Large intestine (tissue), 3 donors: ENCODE measurements at regions not wholly inside any gene's neighbourhood (a gene's known extent, or its start where the extent isn't known, plus 50 kb on each side); places are given as distances from the start of the nearest gene placed in this dataset.

Experiments
- DNase-seq, 2 donors: peaks; one replicate each; pipeline versions ENCODE4 v3.0.0 to v3.0.0-alpha.2; 2013
- H3K27ac ChIP-seq: one replicate; pipeline ENCODE4 v1.5.1; 2013; ENCODE audit warnings: low read length
- H3K27me3 ChIP-seq: 2 replicates; pipeline ENCODE4 v1.6.1; 2013; ENCODE audit warnings: low read length; ENCODE audit not compliant: control insufficient read depth, insufficient read depth
- H3K36me3 ChIP-seq: 2 replicates; pipeline ENCODE4 v1.6.1; 2013; ENCODE audit warnings: low read length; ENCODE audit not compliant: control insufficient read depth, insufficient read depth
- H3K4me1 ChIP-seq: one replicate; pipeline ENCODE4 v1.6.1; 2013; ENCODE audit warnings: low read length; ENCODE audit not compliant: control insufficient read depth, insufficient read depth
- H3K4me3 ChIP-seq: one replicate; pipeline ENCODE4 v1.5.1; 2013; ENCODE audit warnings: low read length
- H3K9me3 ChIP-seq: one replicate; pipeline ENCODE4 v1.6.1; 2013; ENCODE audit warnings: mild to moderate bottlenecking, low read depth, low read length, moderate library complexity; ENCODE audit not compliant: control insufficient read depth
- WGBS: methylation state at CpG from one replicate; pipeline ENCODE4 v1.1.5; 2013; ENCODE audit warnings: low lambda C conversion rate; ENCODE audit not compliant: insufficient coverage; 5-methylcytosine and 5-hydroxymethylcytosine counted together

DNA sequence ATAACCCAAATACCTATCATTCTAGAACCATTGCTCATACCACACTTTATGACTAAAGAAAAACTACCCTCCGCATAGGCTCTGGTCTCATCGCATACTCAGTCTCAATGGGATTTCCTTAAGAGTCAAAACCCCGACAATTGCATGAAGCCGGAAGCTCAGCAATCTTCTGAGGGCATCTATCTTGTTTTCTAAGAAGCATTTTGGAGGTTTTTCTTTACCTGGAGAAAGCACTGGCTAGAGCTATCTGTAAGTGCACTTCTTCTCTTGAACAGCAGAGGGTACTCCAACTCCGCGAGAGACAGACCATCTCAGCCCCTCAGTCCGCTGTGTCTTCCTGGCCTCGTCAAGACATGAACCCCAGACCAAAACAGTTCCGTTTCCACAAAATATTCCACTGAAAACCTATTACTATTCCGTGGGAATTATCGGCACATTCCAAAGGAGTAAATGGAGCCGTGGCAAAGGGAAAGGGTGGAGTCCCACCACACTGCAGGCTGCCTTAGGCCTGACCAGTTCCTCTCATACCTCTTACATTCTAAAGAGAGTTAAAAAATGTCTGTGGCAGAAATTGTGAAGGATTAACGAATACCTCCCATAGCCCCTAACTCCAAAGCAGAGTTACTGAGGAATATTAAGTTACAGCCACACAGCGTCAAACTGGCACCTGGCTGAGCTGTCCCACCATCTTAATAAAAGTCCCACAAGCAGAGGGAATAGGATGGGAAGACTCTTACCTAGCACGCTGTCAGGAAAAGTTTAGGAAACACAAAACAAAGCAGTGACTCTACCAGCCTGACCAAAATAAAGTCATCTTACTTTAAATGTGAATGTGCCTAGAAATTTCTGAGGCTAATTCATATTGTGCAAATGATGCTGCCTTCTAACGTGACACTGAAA is 325.6 kb upstream of the VRK2 start:
- 89% methylated on average over 1 of the region's 16 CpGs for WGBS
- H3K4me3 ChIP-seq = no peak overlapping the region

DNA sequence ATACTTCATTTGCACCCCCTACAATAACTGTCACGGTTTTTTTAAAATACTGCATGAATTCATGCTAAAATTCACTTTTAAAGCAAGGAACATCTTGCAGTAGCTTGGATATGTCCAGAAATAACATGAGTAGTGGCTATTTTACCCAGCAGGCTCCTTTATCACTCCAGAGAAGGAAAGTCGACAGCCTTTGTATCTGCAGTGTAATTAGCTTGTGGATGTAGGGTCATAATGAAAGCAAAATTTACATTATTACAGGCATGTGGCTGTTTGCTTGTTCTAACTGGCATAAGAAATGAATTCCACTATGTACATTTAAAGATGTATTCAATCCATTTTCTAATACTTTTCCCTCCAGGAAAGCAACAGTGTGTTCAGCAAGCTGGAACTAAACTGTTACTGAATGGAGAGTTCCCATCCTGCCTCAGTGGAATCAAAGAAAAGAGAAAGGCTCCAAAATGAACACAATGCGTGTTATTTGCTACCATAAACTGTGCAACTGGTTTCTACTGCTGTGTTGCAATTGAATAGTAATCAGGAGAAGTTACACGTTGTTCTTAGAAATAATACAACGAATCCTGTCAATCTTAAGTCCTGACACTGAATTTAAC is 321.2 kb upstream of the VRK2 start:
- H3K4me3 ChIP-seq = no peak overlapping the region
- no peak overlapping the region for H3K27ac ChIP-seq
- no peaks in the 10 kb centered on the region for H3K27me3 ChIP-seq
- WGBS = 100% methylated on average over 1 of the region's 5 CpGs
- H3K4me1 ChIP-seq = no peaks in the 10 kb centered on the region
- no peaks in the 10 kb centered on the region for H3K9me3 ChIP-seq
- H3K36me3 ChIP-seq = no peaks in the 10 kb centered on the region
- no peak for DNase-seq

More for the DNA sequence above, 325.6 kb upstream of the VRK2 start:
- DNase-seq = peak; percentile 23 to 32
- no peaks in the 10 kb centered on the region for H3K4me1 ChIP-seq
- no peak overlapping the region for H3K27ac ChIP-seq
- no peaks in the 10 kb centered on the region for H3K27me3 ChIP-seq
- H3K9me3 ChIP-seq = no peaks in the 10 kb centered on the region
- H3K36me3 ChIP-seq = no peaks in the 10 kb centered on the region

DNA sequence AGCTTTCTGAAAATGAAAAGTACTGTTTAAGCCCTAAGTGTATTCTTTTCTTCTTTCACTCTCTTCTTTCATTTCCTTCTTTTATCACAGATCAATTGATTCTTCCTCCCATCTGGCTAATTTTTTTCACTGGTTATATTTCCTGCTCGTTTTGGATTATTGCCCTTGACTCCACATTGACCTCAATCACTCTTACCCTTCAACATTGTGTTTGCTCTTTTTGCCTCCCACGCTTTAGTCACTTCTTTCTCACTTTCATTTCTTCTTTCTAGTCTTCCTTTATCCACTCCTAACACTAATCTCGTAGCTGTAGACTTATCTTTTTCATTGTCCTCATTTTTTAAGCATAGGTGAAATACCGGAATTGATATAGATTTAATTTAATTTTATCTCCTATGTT is 320.3 kb upstream of the VRK2 start:
- Histone ChIP-seq H3K27me3 (no peaks in the 10 kb centered on the region), H3K4me1 (no peaks in the 10 kb centered on the region)
- WGBS = 47% methylated on average over 3 of the region's 4 CpGs

DNA sequence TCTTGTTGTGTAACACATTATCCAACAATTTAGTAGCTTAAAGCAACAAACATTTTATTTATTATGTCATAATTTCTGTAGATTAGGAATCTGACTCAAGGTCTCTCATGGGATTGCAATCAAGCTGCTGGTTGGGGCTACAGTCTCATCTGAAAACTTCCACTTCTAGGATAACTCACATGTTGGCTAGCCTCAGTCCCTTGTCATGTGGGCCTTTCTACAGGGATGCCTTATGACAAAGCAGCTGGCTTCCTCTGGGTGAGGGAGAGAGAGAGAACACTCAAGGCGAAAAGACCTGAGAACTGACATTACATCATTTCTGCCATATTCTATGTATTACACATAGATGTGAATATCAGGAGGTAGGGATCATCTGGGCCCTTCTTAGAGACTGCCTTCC is 317.9 kb upstream of the VRK2 start:
- no peak overlapping the region for H3K27ac ChIP-seq
- H3K4me3 ChIP-seq = no peak overlapping the region
- no peaks in the 10 kb centered on the region for H3K9me3 ChIP-seq
- no peaks in the 10 kb centered on the region for H3K27me3 ChIP-seq
- no CpG with 5 or more reads among the region's 1 CpG for WGBS
- H3K4me1 ChIP-seq = no peaks in the 10 kb centered on the region
- H3K36me3 ChIP-seq = no peaks in the 10 kb centered on the region
- no peak for DNase-seq

More for the DNA sequence above, 320.3 kb upstream of the VRK2 start:
- Histone ChIP-seq H3K9me3 (no peaks in the 10 kb centered on the region), H3K27ac (no peak overlapping the region), H3K4me3 (no peak overlapping the region), H3K36me3 (no peaks in the 10 kb centered on the region)
- no peak for DNase-seq

DNA sequence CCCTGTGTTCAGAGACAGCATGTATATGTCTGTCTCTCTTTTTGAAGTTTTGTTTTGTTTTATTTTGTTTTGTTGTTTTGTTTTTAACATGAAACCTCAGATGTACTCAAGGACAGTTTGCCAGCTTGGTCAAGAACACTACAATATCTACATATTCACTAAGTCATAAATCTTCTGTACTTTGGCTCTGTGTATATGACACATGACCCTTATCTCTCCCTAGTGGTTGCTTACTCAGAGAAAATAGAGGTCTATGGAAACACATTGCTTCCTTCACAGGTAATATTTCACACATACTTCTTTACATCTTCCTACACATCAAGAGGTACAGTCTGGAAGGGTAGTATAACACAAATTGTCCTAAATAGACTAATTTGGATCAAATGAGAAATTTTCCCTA is 312.6 kb upstream of the VRK2 start:
- Histone ChIP-seq H3K27me3 (no peaks in the 10 kb centered on the region), H3K9me3 (no peaks in the 10 kb centered on the region), H3K27ac (peak overlapping the region; percentile 60), H3K4me3 (no peak overlapping the region), H3K36me3 (no peaks in the 10 kb centered on the region), H3K4me1 (no peaks in the 10 kb centered on the region)
- DNase-seq = peak; percentile 45 to 71

DNA sequence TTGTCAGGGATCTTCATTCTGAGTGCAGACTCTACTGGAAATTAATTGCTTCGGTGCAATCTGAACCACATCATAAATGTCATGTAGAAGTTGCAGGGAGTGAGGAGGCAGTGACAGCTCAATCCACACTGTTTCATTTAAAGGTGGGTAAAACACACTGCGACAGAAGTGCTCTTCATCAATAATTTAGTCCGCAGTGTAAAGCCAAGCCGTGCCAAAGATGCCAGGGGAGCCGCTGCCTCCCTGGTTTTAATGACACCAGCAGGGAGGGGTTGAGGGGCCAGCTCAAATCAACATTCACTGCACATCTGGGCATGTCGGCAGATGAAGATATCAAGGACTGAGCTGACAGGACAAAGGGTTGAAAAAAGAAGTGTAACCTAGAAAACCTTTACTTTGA is 305.7 kb upstream of the VRK2 start:
- DNase-seq = no peak
- H3K4me3 ChIP-seq = no peak overlapping the region
- WGBS = no CpG with 5 or more reads among the region's 6 CpGs
- no peaks in the 10 kb centered on the region for H3K9me3 ChIP-seq
- no peaks in the 10 kb centered on the region for H3K27me3 ChIP-seq
- no peak overlapping the region for H3K27ac ChIP-seq
- H3K36me3 ChIP-seq = no peaks in the 10 kb centered on the region
- H3K4me1 ChIP-seq = no peaks in the 10 kb centered on the region

DNA sequence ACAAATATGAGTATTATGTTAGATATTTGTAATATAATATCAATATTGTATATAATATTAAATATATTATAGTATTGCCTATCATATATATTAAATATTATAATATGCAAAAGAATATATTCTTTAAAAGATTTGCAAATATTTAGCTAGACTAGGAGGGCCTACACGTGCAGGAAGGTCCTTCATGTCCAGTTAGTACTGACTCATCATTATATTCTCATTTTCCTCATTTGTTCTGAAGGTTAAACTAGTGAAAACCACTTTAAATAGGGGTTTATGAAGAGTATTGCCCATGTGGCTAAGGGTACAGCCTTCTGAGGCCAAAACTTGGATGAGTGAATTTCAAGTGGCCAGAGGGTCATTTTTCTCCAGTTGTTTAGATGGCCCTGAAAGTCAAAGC is 293.0 kb upstream of the VRK2 start:
- no peaks in the 10 kb centered on the region for H3K9me3 ChIP-seq
- no peak for DNase-seq
- no peaks in the 10 kb centered on the region for H3K27me3 ChIP-seq
- no peak overlapping the region for H3K4me3 ChIP-seq
- H3K36me3 ChIP-seq = no peaks in the 10 kb centered on the region
- H3K27ac ChIP-seq = no peak overlapping the region
- no CpG with 5 or more reads among the region's 1 CpG for WGBS
- H3K4me1 ChIP-seq = no peaks in the 10 kb centered on the region

DNA sequence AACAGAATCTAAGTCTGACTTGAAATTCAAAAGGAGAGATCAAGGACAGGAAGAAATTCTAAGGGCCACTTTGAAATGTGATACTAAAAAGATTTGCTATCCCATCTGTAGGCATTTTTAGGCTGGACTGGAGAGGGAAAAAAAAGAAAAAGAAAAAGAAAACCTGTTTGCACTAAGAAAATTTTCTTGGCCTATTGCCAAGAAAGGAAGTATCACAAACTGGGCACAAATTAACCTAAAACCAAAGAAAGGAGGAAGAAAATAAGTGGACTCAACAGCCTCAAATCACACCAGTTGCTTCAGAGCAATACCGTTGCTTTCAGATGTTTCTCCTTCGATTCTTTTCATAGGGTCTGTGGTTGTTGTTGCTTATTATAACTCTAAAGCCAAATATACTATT is 287.9 kb upstream of the VRK2 start:
- no peaks in the 10 kb centered on the region for H3K27me3 ChIP-seq
- H3K27ac ChIP-seq = no peak overlapping the region
- peaks cover 2% of the 10 kb centered on the region for H3K4me1 ChIP-seq
- H3K4me3 ChIP-seq = no peak overlapping the region
- DNase-seq = no peak
- no CpG with 5 or more reads among the region's 2 CpGs for WGBS
- H3K9me3 ChIP-seq = no peaks in the 10 kb centered on the region
- no peaks in the 10 kb centered on the region for H3K36me3 ChIP-seq

DNA sequence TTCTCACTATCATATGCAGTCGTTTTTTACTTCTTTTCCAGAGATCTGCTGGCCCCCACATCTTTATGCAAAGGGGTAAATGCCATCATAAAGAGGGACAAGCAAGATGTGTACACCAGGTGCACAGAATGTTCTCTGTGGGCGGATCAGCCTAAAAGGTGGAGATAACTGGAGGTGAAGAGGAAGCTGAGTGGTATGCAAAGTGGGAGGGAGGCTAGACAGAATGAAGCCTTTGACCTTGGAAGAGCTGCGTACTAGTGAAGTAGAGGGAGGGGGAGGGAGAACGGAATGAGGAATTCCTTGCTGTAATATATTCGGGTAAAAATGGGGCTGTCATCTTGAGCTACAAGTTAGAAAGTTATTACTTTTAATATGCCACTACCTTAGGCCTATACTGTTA is 287.5 kb upstream of the VRK2 start:
- H3K36me3 ChIP-seq = no peaks in the 10 kb centered on the region
- no peaks in the 10 kb centered on the region for H3K27me3 ChIP-seq
- WGBS = 40% methylated on average over 2 of the region's 5 CpGs
- H3K4me3 ChIP-seq = no peak overlapping the region
- H3K27ac ChIP-seq = no peak overlapping the region
- DNase-seq = no peak
- peaks cover 2% of the 10 kb centered on the region for H3K4me1 ChIP-seq
- no peaks in the 10 kb centered on the region for H3K9me3 ChIP-seq

DNA sequence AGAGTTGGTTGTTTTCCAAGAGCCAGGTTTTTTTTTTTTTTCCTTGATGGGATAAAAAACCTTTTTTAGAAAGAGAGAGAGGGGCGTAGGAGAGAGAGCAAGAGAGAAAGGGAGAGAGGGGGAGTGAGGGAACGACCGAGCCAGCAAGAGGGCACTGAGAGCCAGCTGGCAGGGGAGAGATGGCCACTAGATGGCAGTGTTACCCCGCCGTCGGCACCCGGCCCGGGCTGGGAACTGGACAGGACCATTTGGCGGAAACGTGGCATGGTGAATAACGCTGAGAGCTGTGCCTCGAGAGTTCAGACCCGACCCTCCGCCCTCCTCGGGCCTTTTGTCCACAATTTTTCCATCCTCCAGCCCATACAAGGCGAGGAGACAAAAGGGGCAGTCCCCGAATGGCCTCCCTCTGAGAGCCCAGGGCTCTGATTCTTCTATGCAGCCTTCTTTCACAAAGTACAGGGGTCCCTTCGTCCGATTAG is 286.7 kb upstream of the VRK2 start:
- peaks cover 2% of the 10 kb centered on the region for H3K4me1 ChIP-seq
- H3K27ac ChIP-seq = no peak overlapping the region
- DNase-seq = peak; percentile 60 to 66
- WGBS = 6% methylated on average over 4 of the region's 19 CpGs
- H3K4me3 ChIP-seq = no peak overlapping the region
- H3K9me3 ChIP-seq = no peaks in the 10 kb centered on the region
- H3K27me3 ChIP-seq = no peaks in the 10 kb centered on the region
- no peaks in the 10 kb centered on the region for H3K36me3 ChIP-seq
